ENCODE measurements at regions not wholly inside any gene's neighbourhood (a gene's known extent, or its start where the extent isn't known, plus 50 kb on each side); places are given as distances from the start of the nearest gene placed in this dataset.
"Not testable (repeated sequence)": the region's sequence is repeated elsewhere in the genome, so short reads cannot be mapped to it uniquely, and the experiment has no call there.

- no peak overlapping the region for H3K27ac Mint-ChIP-seq (ENCODE audit: low read depth, unreplicated experiment)
- H3K27me3 Mint-ChIP-seq (ENCODE audit: insufficient read depth, unreplicated experiment), result no peaks in the 10 kb centered on the region
- TF ChIP-seq CTCF (IDR thresholded peaks at IDR 0.05; ENCODE audit: unreplicated experiment), result no peak
- H3K9me3 Mint-ChIP-seq (ENCODE audit: unreplicated experiment), result no peaks in the 10 kb centered on the region
- intact Hi-C loops (cut with micrococcal nuclease), result no loop called here
- no peak for DNase-seq (ENCODE audit: unreplicated experiment)
- ChIA-PET POLR2A (no interaction called here), CTCF (no interaction called here)
- H3K36me3 Mint-ChIP-seq (ENCODE audit: insufficient read depth, unreplicated experiment), result no peaks in the 10 kb centered on the region
- BruUV-seq (replicated peaks), result no TSS peak
- H3K4me1 Mint-ChIP-seq (ENCODE audit: insufficient read depth, unreplicated experiment), result no peaks in the 10 kb centered on the region
- H3K4me3 Mint-ChIP-seq (ENCODE audit: unreplicated experiment), result no peak overlapping the region
These were observed 177.1 kb downstream of the CD47 start for GRCh38 chr3:107913701-107914100.

GRCh38 chr3:107911337-107912000 is 179.4 kb downstream of the CD47 start:
- Mint-ChIP-seq H3K4me3 (ENCODE audit: unreplicated experiment) (no peak overlapping the region), H3K27me3 (ENCODE audit: insufficient read depth, unreplicated experiment) (no peaks in the 10 kb centered on the region), H3K36me3 (ENCODE audit: insufficient read depth, unreplicated experiment) (no peaks in the 10 kb centered on the region), H3K4me1 (ENCODE audit: insufficient read depth, unreplicated experiment) (no peaks in the 10 kb centered on the region), H3K9me3 (ENCODE audit: unreplicated experiment) (no peaks in the 10 kb centered on the region), H3K27ac (ENCODE audit: low read depth, unreplicated experiment) (no peak overlapping the region)
- intact Hi-C loops (cut with micrococcal nuclease), result no loop called here
- TF ChIP-seq CTCF (IDR thresholded peaks at IDR 0.05; ENCODE audit: unreplicated experiment), result no peak
- POLR2A ChIA-PET, result interaction anchor here (1.0 kb wide), 1 partner anchor 32 kb away, joined by 3 read pairs; no protein-coding TSS in a partner anchor
- CTCF ChIA-PET, result interaction anchor here (0.6 to 2.2 kb wide), 13 partner anchors 12 to 1251 kb away, joined by 3 to 8 read pairs (median 3); no protein-coding TSS in a partner anchor
- BruUV-seq (replicated peaks), result no TSS peak
- peak; percentile 61 for DNase-seq (ENCODE audit: unreplicated experiment)

DNA sequence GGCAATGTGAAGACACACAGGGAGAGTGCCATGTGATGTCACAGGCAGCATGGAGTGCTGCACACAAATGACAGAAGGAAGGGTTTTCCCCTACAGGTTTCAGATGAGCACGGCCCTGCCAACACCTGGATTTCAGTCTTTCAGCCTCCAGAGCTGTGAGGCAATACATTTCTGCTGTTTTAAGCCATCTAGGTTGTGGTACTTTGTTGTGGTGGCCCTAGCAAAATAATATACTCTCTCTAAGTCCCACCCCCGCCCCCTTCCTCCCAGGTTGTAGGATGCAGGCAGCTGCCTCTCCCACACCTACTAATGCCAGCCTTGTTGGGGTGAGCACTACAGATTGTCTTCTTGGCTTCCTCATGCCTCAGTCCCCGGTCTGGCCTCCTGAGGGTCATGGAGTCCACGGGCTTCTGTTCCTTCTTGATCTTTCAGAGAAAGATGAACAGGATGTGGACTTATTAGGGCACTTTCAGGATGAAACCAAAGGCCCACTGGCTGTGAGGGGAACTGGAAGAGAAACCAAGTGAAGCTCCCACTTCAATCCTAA is 180.0 kb downstream of the CD47 start:
- no peak for DNase-seq (ENCODE audit: unreplicated experiment)
- Mint-ChIP-seq H3K27me3 (ENCODE audit: insufficient read depth, unreplicated experiment) (no peaks in the 10 kb centered on the region), H3K27ac (ENCODE audit: low read depth, unreplicated experiment) (no peak overlapping the region), H3K4me1 (ENCODE audit: insufficient read depth, unreplicated experiment) (no peaks in the 10 kb centered on the region), H3K36me3 (ENCODE audit: insufficient read depth, unreplicated experiment) (no peaks in the 10 kb centered on the region), H3K9me3 (ENCODE audit: unreplicated experiment) (no peaks in the 10 kb centered on the region), H3K4me3 (ENCODE audit: unreplicated experiment) (no peak overlapping the region)
- BruUV-seq (replicated peaks), result no TSS peak
- ChIA-PET POLR2A (no interaction called here), CTCF (interaction anchor here (0.6 to 2.2 kb wide), 10 partner anchors 12 to 567 kb away, joined by 3 to 8 read pairs (median 4); no protein-coding TSS in a partner anchor)
- no peak for TF ChIP-seq CTCF (IDR thresholded peaks at IDR 0.05; ENCODE audit: unreplicated experiment)
- intact Hi-C loops (cut with micrococcal nuclease), result no loop called here

DNA sequence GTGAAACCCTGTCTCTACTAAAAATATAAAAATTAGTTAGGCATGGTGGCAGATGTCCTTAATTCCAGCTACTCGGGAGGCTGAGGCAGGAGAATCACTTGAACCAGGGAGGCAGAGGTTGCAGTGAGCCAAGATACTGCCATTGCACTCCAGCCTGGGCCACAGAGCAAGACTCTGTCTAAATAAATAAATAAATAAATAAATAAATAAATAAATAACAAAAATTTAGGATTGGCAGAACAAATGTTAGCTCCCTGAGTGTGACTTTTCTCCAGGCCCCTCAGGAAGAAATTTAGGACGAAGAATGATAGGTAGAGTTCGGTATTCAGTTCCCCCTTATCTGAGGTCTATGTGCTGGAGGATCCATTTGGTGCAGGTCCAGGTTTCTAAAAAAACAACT is 181.2 kb downstream of the CD47 start:
- BruUV-seq (replicated peaks); H3K4me3 Mint-ChIP-seq (ENCODE audit: unreplicated experiment); H3K36me3 Mint-ChIP-seq (ENCODE audit: insufficient read depth, unreplicated experiment); H3K9me3 Mint-ChIP-seq (ENCODE audit: unreplicated experiment); H3K4me1 Mint-ChIP-seq (ENCODE audit: insufficient read depth, unreplicated experiment); DNase-seq (ENCODE audit: unreplicated experiment); POLR2A ChIA-PET; H3K27ac Mint-ChIP-seq (ENCODE audit: low read depth, unreplicated experiment); intact Hi-C loops (cut with micrococcal nuclease); H3K27me3 Mint-ChIP-seq (ENCODE audit: insufficient read depth, unreplicated experiment): not testable (repeated sequence)
- CTCF ChIA-PET, result interaction anchor here (0.7 to 1.7 kb wide), 3 partner anchors 11 to 79 kb away, joined by 3 to 6 read pairs (median 3); no protein-coding TSS in a partner anchor

Measured in MCF 10A (cell line).